Tibial nerve (tissue), 4 donors: ENCODE measurements at regions not wholly inside any gene's neighbourhood (a gene's known extent, or its start where the extent isn't known, plus 50 kb on each side); places are given as distances from the start of the nearest gene placed in this dataset.

Experiments used
- DNase-seq, 2 donors: peaks; one replicate each; pipeline ENCODE4 v3.0.0-alpha.2; 2019; ENCODE audit warnings: low spot score in 2 of 2
- H3K27ac ChIP-seq, 4 donors: fragments of 200-600 bp; sonication (generic) in 3 of 4; one replicate each; pipeline ENCODE4 v1.5.1; 2017 to 2019; ENCODE audit warnings: mild to moderate bottlenecking in 1 of 4
- H3K27me3 ChIP-seq, 2 donors: fragments of 200-600 bp; sonication (generic) in 1 of 2; one replicate each; pipeline versions ENCODE4 v1.5.1 to v1.6.0; 2017 to 2019
- H3K36me3 ChIP-seq, 3 donors: fragments of 200-600 bp; sonication (generic); one replicate each; pipeline ENCODE4 v1.5.1; 2018 to 2019
- H3K4me1 ChIP-seq, 4 donors: fragments of 200-600 bp; sonication (generic) in 3 of 4; one replicate each; pipeline ENCODE4 v1.5.1; 2017 to 2019
- H3K4me3 ChIP-seq, 4 donors: fragments of 200-600 bp; sonication (generic) in 3 of 4; one replicate each; pipeline ENCODE4 v1.5.1; 2017 to 2019; ENCODE audit warnings: mild to moderate bottlenecking in 1 of 4, moderate library complexity in 1 of 4
- H3K9me3 ChIP-seq, 4 donors: fragments of 200-600 bp; sonication (generic) in 3 of 4; one replicate each; pipeline ENCODE4 v1.5.1; 2017 to 2019
- CTCF ChIP-seq, 5 experiments: fragments of 200-600 bp in 3 of 5; fragments of 450-650 bp in 2 of 5; sonication (generic) in 3 of 5; IDR thresholded peaks; one replicate each; pipeline ENCODE4 v1.5.1; 2016 to 2019; ENCODE audit warnings: antibody characterized with exemption in 5 of 5, mild to moderate bottlenecking in 3 of 5, moderate library complexity in 2 of 5
- EP300 ChIP-seq, 2 donors: sonication (generic); formaldehyde crosslinking; IDR thresholded peaks; one replicate each; pipeline ENCODE4 v1.6.1; 2017; ENCODE audit warnings: antibody characterized with exemption in 2 of 2, mild to moderate bottlenecking in 1 of 2
- POLR2A ChIP-seq, 2 donors: fragments of 450-650 bp; IDR thresholded peaks; one replicate each; pipeline ENCODE4 v1.6.1; 2017; ENCODE audit warnings: antibody characterized with exemption in 2 of 2, mild to moderate bottlenecking in 2 of 2, moderate library complexity in 2 of 2
- WGBS, 2 donors: methylation state at CpG; one replicate each; pipeline ENCODE4 v1.1.5; 2018; 5-methylcytosine and 5-hydroxymethylcytosine counted together

- no peaks in the 10 kb centered on the region for H3K9me3 ChIP-seq
- WGBS, 2 donors: 79 to 80% methylated on average over 5 of the region's 5 CpGs
- TF ChIP-seq EP300 (IDR thresholded peaks at IDR 0.05) (no peak), POLR2A (IDR thresholded peaks at IDR 0.05) (no peak), CTCF (IDR thresholded peaks at IDR 0.05) (no peak)
- no peaks in the 10 kb centered on the region for H3K36me3 ChIP-seq
- H3K4me1 ChIP-seq: peaks cover 0 to 13% (median 6%) of the 10 kb centered on the region in 4 donors
- no peak for DNase-seq
- H3K4me3 ChIP-seq: no peak overlapping the region
- no peak overlapping the region for H3K27ac ChIP-seq
- H3K27me3 ChIP-seq: no peaks in the 10 kb centered on the region
Observed at GRCh38 chr2:105451571-105452166, 52.8 kb upstream of the FHL2 start.

GRCh38 chr2:105450471-105450870 lies 51.6 kb upstream of the FHL2 start:
- H3K27ac ChIP-seq: no peak overlapping the region
- no peaks in the 10 kb centered on the region for H3K27me3 ChIP-seq
- peaks cover 0 to 11% (median 5%) of the 10 kb centered on the region in 4 donors for H3K4me1 ChIP-seq
- H3K4me3 ChIP-seq: no peak overlapping the region
- no peaks in the 10 kb centered on the region for H3K9me3 ChIP-seq
- H3K36me3 ChIP-seq: no peaks in the 10 kb centered on the region
- DNase-seq: no peak
- 57 to 58% methylated on average over 6 of the region's 6 CpGs for WGBS, 2 donors
- TF ChIP-seq POLR2A (IDR thresholded peaks at IDR 0.05) (no peak), EP300 (IDR thresholded peaks at IDR 0.05) (no peak), CTCF (IDR thresholded peaks at IDR 0.05) (no peak)

GRCh38 chr2:105449076-105449475 lies 50.2 kb upstream of the FHL2 start:
- Histone ChIP-seq H3K4me1 (no peaks in the 10 kb centered on the region), H3K4me3 (no peak overlapping the region), H3K27ac (no peak overlapping the region), H3K36me3 (no peaks in the 10 kb centered on the region), H3K27me3 (no peaks in the 10 kb centered on the region), H3K9me3 (no peaks in the 10 kb centered on the region)
- WGBS, 2 donors: 73 to 78% methylated on average over 3 of the region's 3 CpGs
- DNase-seq: no peak
- TF ChIP-seq CTCF (IDR thresholded peaks at IDR 0.05) (no peak), EP300 (IDR thresholded peaks at IDR 0.05) (no peak), POLR2A (IDR thresholded peaks at IDR 0.05) (no peak)
